ENCODE measurements at regions not wholly inside any gene's neighbourhood (a gene's known extent, or its start where the extent isn't known, plus 50 kb on each side); places are given as distances from the start of the nearest gene placed in this dataset.
"Not testable (repeated sequence)": the region's sequence is repeated elsewhere in the genome, so short reads cannot be mapped to it uniquely, and the experiment has no call there.

- DNase-seq (ENCODE audit: low read depth in 2 of 2): no peak
Measured at GRCh38 chr20:43364001-43364400, 93.7 kb upstream of the SRSF6 start.

GRCh38 chr20:43363506-43363905, 94.2 kb upstream of the SRSF6 start:
- DNase-seq (ENCODE audit: low read depth in 2 of 2): no peak

GRCh38 chr20:43361526-43361925, 96.2 kb upstream of the SRSF6 start:
- DNase-seq (ENCODE audit: low read depth in 2 of 2): no peak

- DNase-seq (ENCODE audit: low read depth in 2 of 2): no peak
Measured at GRCh38 chr20:43360016-43360415, 97.7 kb upstream of the SRSF6 start.

GRCh38 chr20:43358811-43359210, 98.9 kb upstream of the SRSF6 start:
- no peak for DNase-seq (ENCODE audit: low read depth in 2 of 2)

GRCh38 chr20:43357352-43357751, 100.3 kb upstream of the SRSF6 start:
- no peak for DNase-seq (ENCODE audit: low read depth in 2 of 2)

- DNase-seq (ENCODE audit: low read depth in 2 of 2): no peak
Measured at GRCh38 chr20:43355610-43356009, 102.1 kb upstream of the SRSF6 start.

GRCh38 chr20:43352996-43353395, 104.7 kb upstream of the SRSF6 start:
- DNase-seq (ENCODE audit: low read depth in 2 of 2): no peak

- not testable (repeated sequence) for DNase-seq (ENCODE audit: low read depth in 2 of 2)
Measured at GRCh38 chr20:43350694-43351093, 107.0 kb upstream of the SRSF6 start.

- no peak for DNase-seq (ENCODE audit: low read depth in 2 of 2)
Measured at GRCh38 chr20:43349841-43350240, 107.9 kb upstream of the SRSF6 start.

- DNase-seq (ENCODE audit: low read depth in 2 of 2): not testable (repeated sequence)
Measured at GRCh38 chr20:43347839-43348238, 109.9 kb upstream of the SRSF6 start.

- DNase-seq (ENCODE audit: low read depth in 2 of 2): no peak
Measured at GRCh38 chr20:43345676-43346075, 112.0 kb upstream of the SRSF6 start.

GRCh38 chr20:43341511-43341910, 116.2 kb upstream of the SRSF6 start:
- no peak for DNase-seq (ENCODE audit: low read depth in 2 of 2)

GRCh38 chr20:43337036-43337435, 120.7 kb upstream of the SRSF6 start:
- DNase-seq (ENCODE audit: low read depth in 2 of 2): no peak

GRCh38 chr20:43334080-43334479, 123.6 kb upstream of the SRSF6 start:
- no peak for DNase-seq (ENCODE audit: low read depth in 2 of 2)

GRCh38 chr20:43331906-43332305, 125.8 kb upstream of the SRSF6 start:
- no peak for DNase-seq (ENCODE audit: low read depth in 2 of 2)

GRCh38 chr20:43328697-43329096, 129.0 kb upstream of the SRSF6 start:
- no peak for DNase-seq (ENCODE audit: low read depth in 2 of 2)

- not testable (repeated sequence) for DNase-seq (ENCODE audit: low read depth in 2 of 2)
Measured at GRCh38 chr20:43327234-43327633, 130.5 kb upstream of the SRSF6 start.

- no peak for DNase-seq (ENCODE audit: low read depth in 2 of 2)
Measured at GRCh38 chr20:43325926-43326325, 131.8 kb upstream of the SRSF6 start.

- DNase-seq (ENCODE audit: low read depth in 2 of 2): no peak
Measured at GRCh38 chr20:43323592-43323991, 133.9 kb upstream of the PTPRT start.

- DNase-seq (ENCODE audit: low read depth in 2 of 2): no peak
Measured at GRCh38 chr20:43322851-43323250, 133.1 kb upstream of the PTPRT start.

GRCh38 chr20:43320536-43320935, 130.8 kb upstream of the PTPRT start:
- DNase-seq (ENCODE audit: low read depth in 2 of 2): no peak

- DNase-seq (ENCODE audit: low read depth in 2 of 2): no peak
Measured at GRCh38 chr20:43318755-43319297, 129.1 kb upstream of the PTPRT start.

GRCh38 chr20:43316271-43316670, 126.6 kb upstream of the PTPRT start:
- no peak for DNase-seq (ENCODE audit: low read depth in 2 of 2)
